Activated CD4-positive, alpha-beta memory T cell treated with anti-CD3 and anti-CD28 coated beads for 36 hours (primary cell): ENCODE measurements at regions not wholly inside any gene's neighbourhood (a gene's known extent, or its start where the extent isn't known, plus 50 kb on each side); places are given as distances from the start of the nearest gene placed in this dataset.
"Not testable (repeated sequence)": the region's sequence is repeated elsewhere in the genome, so short reads cannot be mapped to it uniquely, and the experiment has no call there.

ENCODE experiments used
- CTCF ChIA-PET: fragments of 350-600 bp; sonication (Branson Sonifier 250); formaldehyde crosslinking; loops from one replicate; lab custom pipeline; 2021; ENCODE audit warnings: antibody characterized with exemption, inconsistent platforms; lab: Charles Lee
- POLR2A ChIA-PET: fragments of 350-600 bp; sonication (Branson Sonifier 250); formaldehyde crosslinking; loops from one replicate; lab custom pipeline; 2021; ENCODE audit warnings: antibody characterized with exemption; lab: Charles Lee
- DNase-seq: peaks from one replicate; pipeline ENCODE4 v3.0.0-alpha.2; 2020
- H3K27ac Mint-ChIP-seq: one replicate; pipeline ENCODE4 v1.8.0; 2021; ENCODE audit warnings: mixed read lengths
- H3K27me3 Mint-ChIP-seq: one replicate; pipeline ENCODE4 v1.8.0; 2021; ENCODE audit warnings: mixed read lengths
- H3K36me3 Mint-ChIP-seq: one replicate; pipeline ENCODE4 v1.8.0; 2021; ENCODE audit warnings: mixed read lengths
- H3K4me1 Mint-ChIP-seq: one replicate; pipeline ENCODE4 v1.8.0; 2021; ENCODE audit warnings: low read depth, mixed read lengths
- H3K4me3 Mint-ChIP-seq: one replicate; pipeline ENCODE4 v1.8.0; 2021; ENCODE audit warnings: mild to moderate bottlenecking, mixed read lengths
- H3K9me3 Mint-ChIP-seq: one replicate; pipeline ENCODE4 v1.8.0; 2021; ENCODE audit warnings: mixed read lengths
- intact Hi-C: fragments of 100-400 bp; cut with micrococcal nuclease; formaldehyde crosslinking; loops from one replicate; pipeline ENCODE4 v1.15.1; 2023

DNA sequence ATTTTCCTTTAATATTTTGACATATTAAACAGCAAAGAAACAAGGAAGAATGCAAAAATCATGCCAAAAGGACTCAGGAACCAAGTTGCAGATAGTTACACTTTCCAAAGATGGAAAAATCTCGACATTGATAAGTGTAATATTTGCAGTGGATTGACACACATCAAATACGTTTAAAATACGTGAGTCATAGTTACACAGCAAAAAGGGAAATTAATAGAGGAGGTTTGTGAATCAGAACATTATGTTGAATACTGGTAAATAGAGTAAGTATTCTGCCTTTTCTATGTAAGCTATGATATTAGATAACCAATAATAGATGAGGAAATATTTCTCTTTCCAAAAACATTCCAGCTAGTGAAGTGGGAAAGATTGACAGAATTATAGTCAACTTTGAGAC is 1761.3 kb upstream of the IGFBP7 start:
- intact Hi-C loops = no loop called here
- H3K9me3 Mint-ChIP-seq = peaks cover 9% of the 10 kb centered on the region
- no peaks in the 10 kb centered on the region for H3K4me1 Mint-ChIP-seq
- H3K27ac Mint-ChIP-seq = no peak overlapping the region
- POLR2A ChIA-PET = no interaction called here
- no peaks in the 10 kb centered on the region for H3K36me3 Mint-ChIP-seq
- no peaks in the 10 kb centered on the region for H3K27me3 Mint-ChIP-seq
- no peak overlapping the region for H3K4me3 Mint-ChIP-seq
- DNase-seq = no peak
- CTCF ChIA-PET = no interaction called here

GRCh38 chr4:58849026-58849425 is 1738.8 kb upstream of the IGFBP7 start:
- CTCF ChIA-PET = no interaction called here
- no peak overlapping the region for H3K4me3 Mint-ChIP-seq
- intact Hi-C loops = no loop called here
- no peaks in the 10 kb centered on the region for H3K4me1 Mint-ChIP-seq
- H3K9me3 Mint-ChIP-seq = peaks cover 18% of the 10 kb centered on the region
- H3K27ac Mint-ChIP-seq = no peak overlapping the region
- no peak for DNase-seq
- no peaks in the 10 kb centered on the region for H3K27me3 Mint-ChIP-seq
- POLR2A ChIA-PET = no interaction called here
- H3K36me3 Mint-ChIP-seq = no peaks in the 10 kb centered on the region

DNA sequence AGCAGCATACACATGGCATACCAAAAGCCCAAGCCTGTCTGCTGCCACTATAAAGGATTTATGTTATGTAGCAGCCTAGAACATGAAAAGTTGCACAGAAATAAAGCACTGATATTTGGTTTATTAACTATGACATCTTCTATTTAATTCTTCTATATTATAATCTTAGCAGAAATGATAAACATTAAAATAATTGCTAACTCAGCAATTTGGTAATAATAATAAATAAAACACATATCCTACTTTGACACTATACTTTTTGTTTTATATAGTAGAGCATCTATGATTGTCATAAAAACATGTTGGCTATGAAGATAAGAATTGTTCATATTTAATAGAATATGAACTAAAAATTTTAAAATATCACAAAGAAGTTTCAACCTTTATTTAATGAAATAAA is 1733.3 kb upstream of the IGFBP7 start:
- Mint-ChIP-seq H3K27me3 (no peaks in the 10 kb centered on the region), H3K27ac (no peak overlapping the region), H3K9me3 (peaks cover 25% of the 10 kb centered on the region), H3K36me3 (no peaks in the 10 kb centered on the region), H3K4me3 (no peak overlapping the region), H3K4me1 (no peaks in the 10 kb centered on the region)
- ChIA-PET CTCF (no interaction called here), POLR2A (no interaction called here)
- DNase-seq = no peak
- intact Hi-C loops = no loop called here

DNA sequence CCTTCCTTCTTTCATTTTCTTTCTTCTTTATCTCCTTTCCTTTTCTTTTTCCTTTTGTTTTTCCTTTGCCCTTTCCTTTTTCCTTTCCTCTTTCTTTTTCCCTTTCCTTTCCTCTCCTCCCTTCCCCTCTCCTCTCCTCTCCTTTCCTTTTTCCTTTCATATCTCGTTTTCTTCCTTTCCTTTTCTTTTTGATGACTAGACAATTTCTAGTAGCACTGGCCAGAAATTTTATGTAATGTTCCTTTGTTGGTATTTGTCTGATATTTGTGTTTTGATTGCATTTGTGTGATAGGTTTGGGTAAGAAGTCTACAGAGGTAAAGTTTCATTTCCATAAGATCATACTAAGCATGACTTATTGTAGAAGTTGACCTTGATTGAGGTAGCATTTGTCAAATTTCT is 1722.9 kb upstream of the IGFBP7 start:
- CTCF ChIA-PET = no interaction called here
- Mint-ChIP-seq H3K4me3 (no peak overlapping the region), H3K27me3 (no peaks in the 10 kb centered on the region), H3K4me1 (no peaks in the 10 kb centered on the region), H3K27ac (no peak overlapping the region), H3K36me3 (no peaks in the 10 kb centered on the region), H3K9me3 (peaks cover 18% of the 10 kb centered on the region)
- intact Hi-C loops = no loop called here
- POLR2A ChIA-PET = no interaction called here
- DNase-seq = no peak

DNA sequence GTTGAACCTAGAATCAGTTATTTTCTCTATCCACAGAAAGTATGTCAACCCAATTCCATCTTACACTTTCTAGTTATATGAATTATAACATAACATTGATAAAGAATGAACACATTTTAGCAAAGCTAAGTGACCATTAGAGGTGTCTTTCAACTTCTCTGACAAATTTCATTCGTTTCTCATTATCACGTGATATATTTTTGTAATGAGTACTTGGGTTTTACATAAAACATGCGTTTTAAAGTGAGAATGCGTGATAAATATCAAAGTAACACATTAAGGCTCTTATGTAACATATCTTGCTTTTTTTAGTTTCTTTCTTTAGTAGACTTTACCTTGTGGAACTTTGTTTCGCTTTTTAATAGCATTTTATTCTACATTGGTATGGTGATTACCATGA is 1715.1 kb upstream of the IGFBP7 start:
- ChIA-PET POLR2A (no interaction called here), CTCF (no interaction called here)
- Mint-ChIP-seq H3K36me3 (no peaks in the 10 kb centered on the region), H3K4me3 (no peak overlapping the region), H3K27ac (no peak overlapping the region), H3K4me1 (no peaks in the 10 kb centered on the region), H3K27me3 (no peaks in the 10 kb centered on the region), H3K9me3 (peaks cover 20% of the 10 kb centered on the region)
- no peak for DNase-seq
- intact Hi-C loops = no loop called here

DNA sequence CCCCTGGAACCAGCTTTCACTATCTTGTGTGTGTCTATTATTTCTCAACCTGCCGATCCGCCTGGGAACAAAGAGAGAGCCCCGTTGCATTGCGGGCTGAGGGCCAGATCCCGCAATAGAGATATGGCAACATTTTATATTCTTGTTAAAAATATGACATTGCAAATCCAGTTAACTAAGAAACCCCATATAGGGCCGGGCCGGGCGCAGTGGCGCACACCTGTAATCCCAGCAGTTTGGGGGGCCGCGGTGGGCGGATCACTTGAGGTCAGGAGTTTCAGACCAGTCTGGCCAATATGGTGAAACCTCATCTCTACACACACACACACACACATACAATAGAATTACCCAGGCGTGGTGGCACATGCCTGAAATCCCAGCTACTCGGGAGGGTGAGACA is 1708.4 kb upstream of the IGFBP7 start:
- POLR2A ChIA-PET, H3K4me3 Mint-ChIP-seq, H3K27me3 Mint-ChIP-seq, intact Hi-C loops, H3K4me1 Mint-ChIP-seq, DNase-seq, H3K27ac Mint-ChIP-seq, CTCF ChIA-PET, H3K36me3 Mint-ChIP-seq: not testable (repeated sequence)
- H3K9me3 Mint-ChIP-seq = peaks cover 27% of the 10 kb centered on the region

DNA sequence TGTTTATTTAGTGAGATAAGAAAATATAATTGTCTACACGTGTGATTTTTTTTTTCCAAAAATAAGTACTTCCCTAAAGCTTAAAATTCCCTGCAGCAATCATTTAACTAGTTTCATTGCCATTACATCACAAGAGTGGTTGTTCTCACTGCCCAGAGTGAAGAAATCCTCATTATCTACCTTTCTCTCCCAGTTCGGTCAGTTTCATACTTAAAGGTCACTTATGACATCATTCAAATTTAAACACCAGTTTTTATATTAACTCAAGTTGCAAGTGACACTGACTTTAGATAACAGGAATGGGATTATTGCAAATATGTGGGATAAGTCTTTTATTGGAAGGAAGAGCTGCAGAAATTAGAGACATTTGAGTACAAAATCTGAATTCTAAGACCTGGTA is 1699.8 kb upstream of the IGFBP7 start:
- no peak for DNase-seq
- CTCF ChIA-PET = no interaction called here
- Mint-ChIP-seq H3K9me3 (peaks cover 15% of the 10 kb centered on the region), H3K36me3 (no peaks in the 10 kb centered on the region), H3K4me1 (no peaks in the 10 kb centered on the region), H3K4me3 (no peak overlapping the region), H3K27me3 (no peaks in the 10 kb centered on the region), H3K27ac (no peak overlapping the region)
- POLR2A ChIA-PET = no interaction called here
- intact Hi-C loops = no loop called here

GRCh38 chr4:58809366-58809765 is 1699.2 kb upstream of the IGFBP7 start:
- POLR2A ChIA-PET = no interaction called here
- H3K27me3 Mint-ChIP-seq = no peaks in the 10 kb centered on the region
- intact Hi-C loops = no loop called here
- CTCF ChIA-PET = no interaction called here
- H3K4me1 Mint-ChIP-seq = no peaks in the 10 kb centered on the region
- peaks cover 16% of the 10 kb centered on the region for H3K9me3 Mint-ChIP-seq
- H3K27ac Mint-ChIP-seq = no peak overlapping the region
- H3K4me3 Mint-ChIP-seq = no peak overlapping the region
- no peak for DNase-seq
- H3K36me3 Mint-ChIP-seq = no peaks in the 10 kb centered on the region

- CTCF ChIA-PET = no interaction called here
Measured at GRCh38 chr4:58808817-58809216, 1698.6 kb upstream of the IGFBP7 start.

DNA sequence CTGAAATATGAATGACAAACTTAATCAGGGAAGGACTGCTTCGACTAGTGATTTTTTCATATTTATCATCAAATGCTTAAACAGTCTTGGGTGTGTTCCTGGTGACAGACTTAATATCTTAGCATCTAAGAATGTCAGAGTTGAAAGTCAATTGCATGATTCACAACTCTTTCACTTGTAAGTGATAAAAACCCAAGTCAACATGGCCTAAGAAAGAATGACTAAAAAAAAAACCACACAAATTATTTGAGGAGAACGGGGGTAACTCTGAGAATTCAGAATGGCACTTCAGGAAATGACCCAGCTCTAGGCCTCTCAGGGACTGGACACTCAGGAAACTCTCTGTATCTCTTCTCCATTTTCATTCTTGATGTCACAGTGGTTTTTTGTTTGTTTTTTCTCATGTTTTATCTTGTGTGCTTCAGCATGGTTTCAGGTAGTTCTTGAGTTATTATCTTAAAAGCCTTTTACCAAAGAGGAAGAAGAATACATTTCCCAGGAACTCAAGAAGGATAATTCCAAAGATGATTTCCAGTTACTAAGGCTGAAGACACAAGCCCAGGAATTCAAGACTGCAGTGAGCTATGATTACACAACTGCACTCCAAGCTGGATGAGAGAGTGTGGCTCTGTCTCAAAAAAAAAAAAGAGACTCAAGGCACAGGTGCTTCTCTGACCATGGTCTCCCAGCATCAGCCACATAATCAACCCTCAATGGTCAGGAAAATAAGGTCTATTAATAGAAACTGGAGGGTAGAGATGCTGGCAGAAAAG is 1697.8 kb upstream of the IGFBP7 start:
- Mint-ChIP-seq H3K4me1 (no peaks in the 10 kb centered on the region), H3K27ac (no peak overlapping the region), H3K9me3 (peaks cover 20% of the 10 kb centered on the region), H3K27me3 (no peaks in the 10 kb centered on the region), H3K4me3 (no peak overlapping the region), H3K36me3 (no peaks in the 10 kb centered on the region)
- intact Hi-C loops = no loop called here
- ChIA-PET CTCF (no interaction called here), POLR2A (no interaction called here)
- no peak for DNase-seq

More at GRCh38 chr4:58808817-58809216, 1698.6 kb upstream of the IGFBP7 start:
- H3K4me1 Mint-ChIP-seq = no peaks in the 10 kb centered on the region
- POLR2A ChIA-PET = no interaction called here
- peaks cover 17% of the 10 kb centered on the region for H3K9me3 Mint-ChIP-seq
- no peaks in the 10 kb centered on the region for H3K27me3 Mint-ChIP-seq
- intact Hi-C loops = no loop called here
- H3K27ac Mint-ChIP-seq = no peak overlapping the region
- DNase-seq = no peak
- no peaks in the 10 kb centered on the region for H3K36me3 Mint-ChIP-seq
- no peak overlapping the region for H3K4me3 Mint-ChIP-seq

DNA sequence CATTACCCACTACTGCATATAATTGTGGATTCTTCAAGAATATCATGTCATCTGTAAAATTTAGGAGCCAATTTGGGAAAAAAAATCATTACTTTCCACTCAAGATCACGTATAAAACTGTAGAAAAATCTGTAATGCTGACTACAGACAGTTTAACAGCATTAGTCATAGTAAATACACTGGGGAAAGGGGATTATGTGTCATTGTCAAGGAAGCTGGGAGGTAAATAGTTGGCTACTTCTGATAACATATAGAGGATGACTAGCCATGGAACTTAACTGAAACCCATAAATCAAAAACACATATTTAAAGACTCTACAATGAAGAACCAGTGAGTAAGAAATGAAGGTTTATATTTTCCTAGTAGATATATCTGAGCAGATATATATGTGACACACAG is 1666.4 kb upstream of the IGFBP7 start:
- Mint-ChIP-seq H3K4me3 (no peak overlapping the region), H3K36me3 (no peaks in the 10 kb centered on the region), H3K27me3 (no peaks in the 10 kb centered on the region), H3K27ac (no peak overlapping the region), H3K4me1 (no peaks in the 10 kb centered on the region), H3K9me3 (peaks cover 9% of the 10 kb centered on the region)
- ChIA-PET POLR2A (no interaction called here), CTCF (no interaction called here)
- DNase-seq = no peak
- intact Hi-C loops = no loop called here

DNA sequence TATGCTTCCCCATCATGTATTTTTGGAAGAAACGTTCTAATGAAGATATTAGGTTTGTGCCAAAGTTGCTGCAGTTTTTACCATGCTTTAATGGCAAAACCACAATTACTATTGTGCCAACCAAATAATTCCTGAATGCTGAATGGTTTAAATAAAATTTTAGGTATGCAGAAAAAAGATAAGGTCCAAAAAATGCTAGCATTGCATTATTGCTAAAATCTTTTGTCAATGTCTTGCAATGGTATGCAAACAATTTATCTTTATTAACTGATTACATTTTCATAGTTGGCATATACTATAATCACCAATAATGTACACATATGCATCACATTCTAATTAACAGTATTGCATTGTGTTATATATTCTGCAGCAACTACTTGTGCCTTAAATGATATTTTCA is 1657.4 kb upstream of the IGFBP7 start:
- Mint-ChIP-seq H3K4me3 (no peak overlapping the region), H3K27ac (no peak overlapping the region), H3K4me1 (no peaks in the 10 kb centered on the region), H3K9me3 (peaks cover 2% of the 10 kb centered on the region), H3K36me3 (no peaks in the 10 kb centered on the region), H3K27me3 (no peaks in the 10 kb centered on the region)
- DNase-seq = no peak
- POLR2A ChIA-PET = no interaction called here
- CTCF ChIA-PET = no interaction called here
- intact Hi-C loops = no loop called here

DNA sequence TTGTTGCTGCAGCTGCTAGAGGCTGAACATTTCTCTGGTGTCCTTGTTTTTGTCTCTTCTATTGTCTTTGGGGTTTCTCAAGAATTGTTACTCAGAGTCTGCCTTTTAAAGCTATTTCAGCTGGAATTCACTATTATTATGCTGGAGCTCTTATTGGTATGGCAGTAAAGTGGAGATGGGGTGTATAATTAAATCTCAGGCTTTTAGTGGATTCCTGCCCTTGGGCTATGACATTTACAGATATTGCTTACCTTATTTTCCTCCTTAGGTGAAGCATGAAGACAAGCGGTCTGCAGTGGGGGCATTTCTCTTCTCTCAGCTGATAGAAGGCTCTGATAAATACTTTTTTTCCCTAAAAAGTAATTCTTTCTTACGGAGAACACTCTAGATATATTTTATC is 1656.6 kb upstream of the IGFBP7 start:
- ChIA-PET CTCF (no interaction called here), POLR2A (no interaction called here)
- peaks cover 2% of the 10 kb centered on the region for H3K9me3 Mint-ChIP-seq
- H3K27me3 Mint-ChIP-seq = no peaks in the 10 kb centered on the region
- H3K36me3 Mint-ChIP-seq = no peaks in the 10 kb centered on the region
- no peak for DNase-seq
- no peak overlapping the region for H3K4me3 Mint-ChIP-seq
- intact Hi-C loops = no loop called here
- no peak overlapping the region for H3K27ac Mint-ChIP-seq
- no peaks in the 10 kb centered on the region for H3K4me1 Mint-ChIP-seq
